GM12878 (cell line): ENCODE measurements at regions not wholly inside any gene's neighbourhood (a gene's known extent, or its start where the extent isn't known, plus 50 kb on each side); places are given as distances from the start of the nearest gene placed in this dataset.
A peak's percentile ranks its signal among the peaks of the same experiment; 100 is the strongest.

Source experiments
- ATF7 ChIP-seq: fragments of 450-650 bp; IDR thresholded peaks from 2 replicates; pipeline ENCODE4 v1.6.1; 2016; ENCODE audit warnings: low read depth, mild to moderate bottlenecking
- CBX5 ChIP-seq: sonication (generic); IDR thresholded peaks from 2 replicates; pipeline ENCODE4 v1.6.1; 2016; ENCODE audit warnings: low read depth, moderate library complexity, mild to moderate bottlenecking, inconsistent platforms
- CEBPZ ChIP-seq: fragments of 150-350 bp; IDR thresholded peaks from 2 replicates; pipeline ENCODE4 v1.6.1; 2016; ENCODE audit warnings: low read depth, low read length
- CHD1 ChIP-seq: IDR thresholded peaks from 2 replicates; pipeline ENCODE4 v1.6.1; 2012; ENCODE audit warnings: low read depth, low read length, improper control_type of control experiment
- GATAD2B ChIP-seq: fragments of 450-650 bp; conservative IDR thresholded peaks from 2 replicates; pipeline ENCODE4 v1.6.1; 2017; ENCODE audit warnings: low read depth, mild to moderate bottlenecking, moderate library complexity
- HDGF ChIP-seq: fragments of 450-650 bp; IDR thresholded peaks from 2 replicates; pipeline ENCODE4 v1.6.1; 2016; ENCODE audit warnings: antibody characterized with exemption
- IRF4 ChIP-seq: IDR thresholded peaks from 2 replicates; pipeline ENCODE4 v1.6.1; 2011; ENCODE audit warnings: low read depth, low read length
- KLF5 ChIP-seq: fragments of 450-650 bp; IDR thresholded peaks from 2 replicates; pipeline ENCODE4 v1.6.1; 2014; ENCODE audit warnings: mild to moderate bottlenecking; ENCODE audit not compliant: partially characterized antibody
- MAX ChIP-seq: IDR thresholded peaks from 2 replicates; pipeline ENCODE4 v1.6.1; 2012; ENCODE audit warnings: low read depth, low read length, improper control_type of control experiment
- MXI1 ChIP-seq: fragments of 150-350 bp; IDR thresholded peaks from 2 replicates; pipeline ENCODE4 v1.6.1; 2011; ENCODE audit warnings: low read depth, mild to moderate bottlenecking, inconsistent platforms, low read length, improper control_type of control experiment
- NR2C2 ChIP-seq: IDR thresholded peaks from 2 replicates; pipeline ENCODE4 v1.6.1; 2011; ENCODE audit warnings: borderline replicate concordance, low read depth; ENCODE audit not compliant: control insufficient read depth, insufficient read length
- PML ChIP-seq: IDR thresholded peaks from 2 replicates; pipeline ENCODE4 v1.6.1; 2012; ENCODE audit warnings: low read length, inconsistent platforms
- POLR2AphosphoS5 ChIP-seq: IDR thresholded peaks from 2 replicates; pipeline ENCODE4 v1.6.1; 2011; ENCODE audit warnings: mild to moderate bottlenecking, low read length, inconsistent platforms
- RAD51 ChIP-seq: fragments of 450-650 bp; IDR thresholded peaks from 2 replicates; pipeline ENCODE4 v1.6.1; 2016; ENCODE audit warnings: moderate library complexity, mild to moderate bottlenecking, inconsistent platforms
- RELB ChIP-seq: fragments of 450-650 bp; IDR thresholded peaks from 2 replicates; pipeline ENCODE4 v1.6.1; 2017; ENCODE audit warnings: low read depth, mild to moderate bottlenecking, moderate library complexity
- SMAD1 ChIP-seq: fragments of 450-650 bp; IDR thresholded peaks from 2 replicates; pipeline ENCODE4 v1.6.1; 2018; ENCODE audit warnings: mild to moderate bottlenecking, low read depth; ENCODE audit not compliant: partially characterized antibody
- SMC3 ChIP-seq: IDR thresholded peaks from 2 replicates; pipeline ENCODE4 v1.6.1; 2011; ENCODE audit warnings: low read length, improper control_type of control experiment, borderline replicate concordance
- STAT3 ChIP-seq: IDR thresholded peaks from 2 replicates; pipeline ENCODE4 v1.6.1; 2011; ENCODE audit warnings: low read depth, low read length, improper control_type of control experiment
- USF1 ChIP-seq: IDR thresholded peaks from 2 replicates; pipeline ENCODE4 v1.6.1; 2011; ENCODE audit warnings: borderline replicate concordance, low read depth, mild to moderate bottlenecking, moderate library complexity, mixed read lengths, low read length; ENCODE audit not compliant: insufficient read depth; ENCODE audit errors: extremely low read length
- YY1 ChIP-seq: IDR thresholded peaks from 2 replicates; pipeline ENCODE4 v1.6.1; 2011; ENCODE audit warnings: low read depth, mild to moderate bottlenecking, low read length
- ZBTB11 ChIP-seq: fragments of 450-650 bp; formaldehyde crosslinking; IDR thresholded peaks from 2 replicates; pipeline ENCODE4 v1.5.0; 2022; ENCODE audit warnings: mild to moderate bottlenecking, missing genetic modification characterization
- ZZZ3 ChIP-seq: IDR thresholded peaks from 2 replicates; pipeline ENCODE4 v1.6.1; 2011; ENCODE audit warnings: low read depth; ENCODE audit not compliant: control insufficient read depth, insufficient read length

GRCh38 chr20:39358052-39358451 lies 395.9 kb downstream of the DHX35 start (continued):
- TF ChIP-seq ATF7 (peak; percentile 72), CEBPZ (no peak), MAX (no peak), STAT3 (0 out of 2 replicates have a peak, but pooled peaks have one; percentile 5), MXI1 (peak; percentile 26; the same call in 1 of the 2 replicates), KLF5 (no peak), SMAD1 (no peak), PML (no peak), NR2C2 (no peak), GATAD2B (no peak), USF1 (no peak), SMC3 (no peak), IRF4 (no peak), CBX5 (no peak), RELB (peak; percentile 88), RAD51 (peak; percentile 74), HDGF (no peak), ZBTB11 (no peak), YY1 (no peak), POLR2AphosphoS5 (no peak), ZZZ3 (no peak), CHD1 (no peak)
